22Rv1 (cell line): ENCODE measurements at regions not wholly inside any gene's neighbourhood (a gene's known extent, or its start where the extent isn't known, plus 50 kb on each side); places are given as distances from the start of the nearest gene placed in this dataset.

ENCODE experiments used
- H3K27ac ChIP-seq: fragments of 450-650 bp; 2 replicates; pipeline ENCODE4 v1.5.1; 2017
- CTCF ChIP-seq: fragments of 450-650 bp; IDR thresholded peaks from 2 replicates; pipeline ENCODE4 v1.5.1; 2017; ENCODE audit warnings: mild to moderate bottlenecking
- ZFX ChIP-seq: fragments of 450-650 bp; IDR thresholded peaks from 2 replicates; pipeline ENCODE4 v1.6.1; 2017; ENCODE audit warnings: antibody characterized with exemption, borderline replicate concordance

GRCh38 chr10:59063491-59063890, 113.0 kb upstream of the PHYHIPL start:
- TF ChIP-seq ZFX, result no peak
- no peak for TF ChIP-seq CTCF
- H3K27ac ChIP-seq, result no peak overlapping the region

- TF ChIP-seq ZFX, result no peak
- no peak for TF ChIP-seq CTCF
- H3K27ac ChIP-seq, result no peak overlapping the region
These were observed 112.3 kb upstream of the PHYHIPL start for GRCh38 chr10:59064080-59064692.

GRCh38 chr10:59064759-59065539, 111.5 kb upstream of the PHYHIPL start:
- H3K27ac ChIP-seq, result no peak overlapping the region
- TF ChIP-seq CTCF, result no peak
- no peak for TF ChIP-seq ZFX

- H3K27ac ChIP-seq, result no peak overlapping the region
- TF ChIP-seq ZFX (no peak), CTCF (no peak)
These were observed 107.8 kb upstream of the PHYHIPL start for GRCh38 chr10:59068581-59069191.

GRCh38 chr10:59072038-59072437, 104.4 kb upstream of the PHYHIPL start:
- no peak for TF ChIP-seq CTCF
- no peak for TF ChIP-seq ZFX

GRCh38 chr10:59073456-59074053, 102.9 kb upstream of the PHYHIPL start:
- no peak overlapping the region for H3K27ac ChIP-seq
- TF ChIP-seq CTCF, result no peak
- no peak for TF ChIP-seq ZFX

More at GRCh38 chr10:59072038-59072437, 104.4 kb upstream of the PHYHIPL start:
- no peak overlapping the region for H3K27ac ChIP-seq

GRCh38 chr10:59075576-59075975, 100.9 kb upstream of the PHYHIPL start:
- H3K27ac ChIP-seq, result no peak overlapping the region
- TF ChIP-seq CTCF (no peak), ZFX (no peak)
